Peyer's patch (tissue), 4 donors: ENCODE measurements at regions not wholly inside any gene's neighbourhood (a gene's known extent, or its start where the extent isn't known, plus 50 kb on each side); places are given as distances from the start of the nearest gene placed in this dataset.

Experiments
- POLR2A ChIP-seq, 2 donors: fragments of 450-650 bp; IDR thresholded peaks; one replicate each; pipeline ENCODE4 v1.5.1; 2017; ENCODE audit warnings: antibody characterized with exemption in 2 of 2, mild to moderate bottlenecking in 2 of 2, moderate library complexity in 2 of 2
- TF ChIP-seq, protein P1 (sequence below), 6 experiments: fragments of 450-650 bp in 4 of 6; fragments of 200-600 bp in 2 of 6; sonication (generic) in 1 of 6; IDR thresholded peaks; one replicate each; pipeline ENCODE4 v1.5.1; 2017 to 2019; ENCODE audit warnings: antibody characterized with exemption in 6 of 6, mild to moderate bottlenecking in 3 of 6, moderate library complexity in 1 of 6

DNA sequence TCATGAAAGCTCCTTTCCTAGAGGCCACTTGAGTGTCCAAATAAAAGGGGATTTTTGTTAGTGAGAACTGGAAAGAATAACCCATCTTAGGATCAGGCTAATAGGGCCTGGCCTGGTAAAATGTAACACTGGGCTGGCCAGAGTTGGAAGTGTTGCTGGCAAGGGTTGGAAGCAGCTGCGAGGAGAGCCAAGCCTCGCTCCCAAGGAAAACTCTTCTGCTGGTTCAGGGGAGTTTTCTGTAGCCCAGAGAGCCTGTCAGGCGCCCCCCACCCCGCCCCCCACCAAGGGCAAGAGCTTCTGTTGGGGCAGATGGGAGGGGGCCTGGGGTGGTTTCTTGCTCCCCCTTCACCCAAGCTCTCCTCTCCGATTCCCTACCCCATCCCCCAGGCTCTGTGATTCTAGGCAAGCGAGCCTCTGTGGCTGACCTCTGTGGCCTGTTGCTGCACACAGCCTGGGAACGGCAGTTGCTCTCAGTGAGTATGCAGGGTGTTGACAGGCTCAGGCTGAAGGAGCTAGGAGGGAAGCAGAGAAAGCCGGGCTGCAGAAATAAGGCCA, 547.8 kb downstream of the CCDC171 start:
- no peak for TF ChIP-seq POLR2A (IDR thresholded peaks at IDR 0.05)
- TF ChIP-seq, protein P1, sequence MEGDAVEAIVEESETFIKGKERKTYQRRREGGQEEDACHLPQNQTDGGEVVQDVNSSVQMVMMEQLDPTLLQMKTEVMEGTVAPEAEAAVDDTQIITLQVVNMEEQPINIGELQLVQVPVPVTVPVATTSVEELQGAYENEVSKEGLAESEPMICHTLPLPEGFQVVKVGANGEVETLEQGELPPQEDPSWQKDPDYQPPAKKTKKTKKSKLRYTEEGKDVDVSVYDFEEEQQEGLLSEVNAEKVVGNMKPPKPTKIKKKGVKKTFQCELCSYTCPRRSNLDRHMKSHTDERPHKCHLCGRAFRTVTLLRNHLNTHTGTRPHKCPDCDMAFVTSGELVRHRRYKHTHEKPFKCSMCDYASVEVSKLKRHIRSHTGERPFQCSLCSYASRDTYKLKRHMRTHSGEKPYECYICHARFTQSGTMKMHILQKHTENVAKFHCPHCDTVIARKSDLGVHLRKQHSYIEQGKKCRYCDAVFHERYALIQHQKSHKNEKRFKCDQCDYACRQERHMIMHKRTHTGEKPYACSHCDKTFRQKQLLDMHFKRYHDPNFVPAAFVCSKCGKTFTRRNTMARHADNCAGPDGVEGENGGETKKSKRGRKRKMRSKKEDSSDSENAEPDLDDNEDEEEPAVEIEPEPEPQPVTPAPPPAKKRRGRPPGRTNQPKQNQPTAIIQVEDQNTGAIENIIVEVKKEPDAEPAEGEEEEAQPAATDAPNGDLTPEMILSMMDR (IDR thresholded peaks at IDR 0.05): no peak
